Limb (tissue), 2 donors: ENCODE measurements at regions not wholly inside any gene's neighbourhood (a gene's known extent, or its start where the extent isn't known, plus 50 kb on each side); places are given as distances from the start of the nearest gene placed in this dataset.
A peak's percentile ranks its signal among the peaks of the same experiment; 100 is the strongest.
"Not testable (repeated sequence)": the region's sequence is repeated elsewhere in the genome, so short reads cannot be mapped to it uniquely, and the experiment has no call there.

Experiments
- DNase-seq, 2 donors: peaks; one replicate each; pipeline ENCODE4 v3.0.0-alpha.2; 2016; ENCODE audit errors: extremely low spot score in 2 of 2

DNA sequence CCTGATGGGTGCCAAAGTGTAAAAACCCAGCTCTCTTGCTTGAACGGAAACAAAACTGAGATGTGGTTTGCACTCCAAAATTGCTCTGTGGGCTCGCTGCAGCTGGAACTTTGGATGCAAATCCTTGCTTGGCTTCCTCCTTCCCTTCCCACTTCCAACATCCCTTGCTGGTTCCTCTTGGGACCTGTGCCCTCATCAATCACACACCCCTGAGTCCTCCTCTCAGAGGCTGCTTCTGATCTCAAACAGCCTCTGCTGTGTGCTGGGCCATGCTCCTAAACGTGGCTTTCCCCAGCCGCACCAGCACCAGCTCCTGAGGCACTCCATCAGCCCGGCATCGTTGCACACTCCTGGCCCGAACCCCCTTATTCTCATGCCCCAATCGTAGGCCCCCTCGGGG lies 124.3 kb upstream of the RAB4A start:
- no peak for DNase-seq

DNA sequence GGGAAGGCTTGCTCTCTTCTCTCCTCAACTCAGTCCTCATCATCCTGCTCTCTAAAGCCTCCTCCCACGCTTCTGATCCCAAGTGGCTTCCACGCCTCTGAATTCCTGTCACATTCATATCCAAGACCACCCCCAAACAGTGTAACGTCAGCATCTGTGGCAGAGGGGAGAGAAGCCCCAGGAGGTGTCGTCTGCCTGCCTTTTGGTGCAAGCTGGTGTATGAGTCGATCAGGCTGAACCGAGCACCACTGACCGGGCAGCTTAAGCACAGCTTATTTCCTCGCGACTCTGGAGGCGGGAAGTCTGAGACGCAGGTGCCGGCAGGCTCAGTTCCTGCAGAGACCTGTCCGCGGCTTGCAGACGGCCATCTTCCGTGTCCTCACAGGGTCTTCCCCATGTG lies 123.8 kb upstream of the RAB4A start:
- no peak for DNase-seq

GRCh38 chr1:229148041-229148671 lies 122.8 kb upstream of the RAB4A start:
- no peak for DNase-seq

DNA sequence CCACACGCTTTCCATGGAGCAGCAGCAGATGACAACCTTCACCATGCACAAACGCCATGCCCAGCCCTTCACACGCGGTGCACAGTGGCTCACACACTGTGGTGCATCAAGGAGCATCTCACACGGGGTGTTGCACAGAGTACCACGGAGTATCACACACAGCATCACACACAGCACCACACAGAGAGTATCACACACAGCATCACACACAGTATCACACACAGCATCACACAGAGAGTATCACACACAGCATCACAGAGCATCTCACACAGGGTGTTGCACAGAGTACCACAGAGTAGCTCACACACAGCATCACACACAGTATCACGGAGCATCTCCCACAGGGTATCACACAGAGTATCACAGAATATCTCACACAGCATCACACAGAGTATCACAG lies 122.2 kb upstream of the RAB4A start:
- DNase-seq, result no peak

DNA sequence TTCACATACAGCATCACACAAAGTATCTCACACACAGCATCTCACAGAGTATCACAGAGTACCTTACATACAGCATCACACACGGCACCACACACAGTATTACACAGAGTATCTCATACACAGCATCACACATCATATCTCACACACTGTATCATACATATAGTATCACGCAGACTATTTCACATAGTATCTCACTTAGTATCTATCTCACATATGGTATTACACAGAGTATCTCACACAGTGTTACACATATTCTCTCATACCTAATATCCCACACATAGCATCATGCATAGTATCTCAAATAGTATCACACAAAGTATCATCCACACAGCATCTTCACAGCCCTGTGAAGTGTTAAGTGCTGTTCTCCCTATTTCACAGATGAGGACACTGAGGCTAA lies 121.5 kb upstream of the RAB4A start:
- no peak for DNase-seq

DNA sequence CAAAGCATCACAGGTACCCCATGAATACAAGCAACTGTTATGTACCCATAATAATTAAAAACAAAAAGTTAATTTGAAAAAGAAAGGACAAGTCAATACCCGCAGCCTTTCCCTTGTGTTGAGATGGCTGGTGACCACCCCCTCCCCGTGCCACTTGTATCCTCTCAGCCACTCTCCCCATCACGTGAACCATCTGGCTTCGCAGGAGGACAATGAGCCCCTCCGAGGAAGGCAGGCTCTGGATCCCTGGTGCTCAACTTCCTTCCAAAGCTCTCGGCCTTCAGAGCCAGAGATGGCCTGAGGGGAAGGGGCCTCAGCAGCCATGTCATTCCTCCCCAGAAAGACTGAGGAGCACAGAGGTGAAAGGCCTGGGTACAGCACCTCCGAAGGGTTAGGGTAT lies 120.4 kb upstream of the RAB4A start:
- no peak for DNase-seq

GRCh38 chr1:229151412-229151811 lies 119.5 kb upstream of the RAB4A start:
- not testable (repeated sequence) for DNase-seq

GRCh38 chr1:229152311-229152710 lies 118.6 kb upstream of the RAB4A start:
- DNase-seq, result no peak

GRCh38 chr1:229153955-229154548 lies 116.9 kb upstream of the RAB4A start:
- DNase-seq, result no peak

GRCh38 chr1:229154811-229155210 lies 116.1 kb upstream of the RAB4A start:
- DNase-seq, result no peak

GRCh38 chr1:229155472-229155871 lies 115.4 kb upstream of the RAB4A start:
- peak; percentile 61 to 63 for DNase-seq

GRCh38 chr1:229156872-229157271 lies 114.0 kb upstream of the RAB4A start:
- peak in 1 of 2 donors; percentile 30 for DNase-seq

DNA sequence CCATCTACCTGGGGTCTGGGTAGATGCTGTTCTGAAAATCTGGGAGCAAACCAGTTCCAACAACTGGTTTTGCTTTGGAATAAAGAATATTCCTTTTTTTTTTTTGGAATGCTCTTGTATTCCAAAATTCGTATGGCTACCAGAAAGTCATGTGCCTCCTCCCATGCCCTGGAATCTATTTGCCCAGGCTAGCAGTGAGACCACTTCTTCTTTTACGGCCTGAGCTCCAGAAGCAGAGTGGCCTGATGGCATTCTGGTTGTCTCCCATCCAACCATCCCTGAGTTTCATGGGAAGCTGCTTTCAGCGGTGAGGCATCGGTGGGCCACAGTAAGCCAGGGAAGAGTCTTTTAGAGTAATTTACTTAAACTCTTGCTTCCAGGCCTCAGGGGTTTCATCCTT lies 113.4 kb upstream of the RAB4A start:
- no peak for DNase-seq

- DNase-seq, result no peak
Observed at GRCh38 chr1:229158341-229158921, 112.5 kb upstream of the RAB4A start.

DNA sequence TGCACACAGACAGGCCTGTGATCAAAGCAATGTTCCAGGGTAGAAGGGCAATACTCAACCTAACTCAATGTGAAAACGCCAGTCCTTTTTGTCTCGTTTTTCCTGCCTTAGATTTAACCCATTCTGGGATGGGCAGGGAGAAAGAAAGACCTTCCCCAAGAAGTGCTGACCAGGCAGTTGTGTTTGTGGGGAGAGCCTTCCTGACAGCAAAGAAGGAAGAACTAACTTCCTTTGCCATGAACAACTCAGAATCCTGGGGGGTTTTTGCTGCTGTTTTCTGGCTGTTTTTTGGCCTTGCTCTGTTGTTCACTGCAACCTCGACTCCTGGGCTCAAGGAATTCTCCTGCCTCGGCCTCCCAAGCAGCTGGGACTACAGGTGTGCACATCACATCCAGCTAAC lies 112.0 kb upstream of the RAB4A start:
- DNase-seq, result no peak

DNA sequence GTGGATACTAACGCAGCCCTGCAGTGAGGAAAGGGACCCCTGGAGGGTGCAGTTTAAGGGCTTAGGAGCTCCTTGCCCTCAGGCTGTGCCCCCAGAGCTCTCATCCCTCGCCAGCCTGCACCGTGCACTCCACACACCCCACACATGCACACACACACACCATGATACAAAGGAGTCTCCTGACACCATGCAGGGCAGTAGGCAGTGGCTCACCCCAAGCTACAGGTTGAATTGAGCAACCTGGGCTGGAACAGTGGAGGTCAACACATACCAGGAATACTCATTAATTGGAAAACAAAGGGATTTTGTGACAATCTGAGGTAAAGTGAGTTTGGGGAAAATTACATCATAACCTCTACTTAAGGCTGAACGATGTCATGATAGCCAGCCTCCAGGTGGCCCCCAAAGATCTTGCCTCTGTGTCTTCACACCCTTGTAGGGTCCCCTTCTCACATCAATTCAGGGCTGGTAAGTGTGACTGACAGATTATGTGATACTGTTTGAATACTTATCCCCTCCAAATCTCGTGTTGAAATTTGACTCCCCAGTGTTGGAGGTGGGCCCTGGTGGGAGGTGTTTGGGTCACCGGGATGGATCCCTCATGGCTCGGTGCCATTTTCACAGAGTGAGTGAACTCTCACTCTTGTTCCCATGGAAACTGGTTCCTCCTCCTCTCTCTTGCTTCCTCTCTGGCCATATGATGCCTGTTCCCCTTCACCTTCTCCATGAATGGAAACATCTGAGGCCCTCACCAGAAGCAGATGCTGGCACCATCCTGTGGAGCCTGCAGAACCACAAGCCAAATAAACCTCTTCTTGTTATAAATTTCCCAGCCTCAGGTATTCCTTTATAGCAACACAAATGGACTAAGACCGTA lies 111.0 kb upstream of the RAB4A start:
- no peak for DNase-seq

GRCh38 chr1:229161740-229162139 lies 109.2 kb upstream of the RAB4A start:
- DNase-seq, result no peak

DNA sequence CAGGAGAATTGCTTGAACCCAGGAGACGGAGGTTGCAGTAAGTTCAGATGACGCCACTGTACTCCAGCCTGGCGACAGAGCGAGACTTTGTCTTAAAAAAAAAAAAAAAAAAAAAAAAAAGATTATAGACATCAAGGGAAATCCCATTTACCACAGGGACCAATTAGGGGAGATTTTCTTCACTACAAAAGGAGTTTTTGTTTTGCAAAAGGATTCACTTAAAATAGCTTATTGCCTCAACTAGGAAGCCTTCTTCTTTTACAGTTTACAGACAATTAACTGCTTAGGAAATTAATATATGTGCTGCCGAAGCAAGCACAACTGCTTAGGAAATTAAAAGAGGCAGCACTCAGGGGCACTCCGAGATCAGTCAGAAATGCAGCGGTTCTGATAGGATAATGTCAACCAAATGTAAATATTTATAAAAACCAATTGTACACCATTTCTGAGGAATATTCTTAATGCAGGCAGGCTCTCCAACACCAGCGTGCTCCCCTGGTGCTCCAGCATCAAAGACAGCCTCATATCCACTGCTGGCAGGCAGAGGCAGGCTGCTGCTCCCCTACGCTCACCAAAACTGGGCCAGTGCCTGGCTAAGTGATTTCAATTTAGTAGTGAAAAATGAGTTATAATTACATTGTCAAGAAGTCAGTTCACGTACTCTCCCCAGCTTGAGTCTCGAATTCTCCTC lies 107.9 kb upstream of the RAB4A start:
- DNase-seq, result no peak

- no peak for DNase-seq
Observed at GRCh38 chr1:229164348-229164747, 106.6 kb upstream of the RAB4A start.

DNA sequence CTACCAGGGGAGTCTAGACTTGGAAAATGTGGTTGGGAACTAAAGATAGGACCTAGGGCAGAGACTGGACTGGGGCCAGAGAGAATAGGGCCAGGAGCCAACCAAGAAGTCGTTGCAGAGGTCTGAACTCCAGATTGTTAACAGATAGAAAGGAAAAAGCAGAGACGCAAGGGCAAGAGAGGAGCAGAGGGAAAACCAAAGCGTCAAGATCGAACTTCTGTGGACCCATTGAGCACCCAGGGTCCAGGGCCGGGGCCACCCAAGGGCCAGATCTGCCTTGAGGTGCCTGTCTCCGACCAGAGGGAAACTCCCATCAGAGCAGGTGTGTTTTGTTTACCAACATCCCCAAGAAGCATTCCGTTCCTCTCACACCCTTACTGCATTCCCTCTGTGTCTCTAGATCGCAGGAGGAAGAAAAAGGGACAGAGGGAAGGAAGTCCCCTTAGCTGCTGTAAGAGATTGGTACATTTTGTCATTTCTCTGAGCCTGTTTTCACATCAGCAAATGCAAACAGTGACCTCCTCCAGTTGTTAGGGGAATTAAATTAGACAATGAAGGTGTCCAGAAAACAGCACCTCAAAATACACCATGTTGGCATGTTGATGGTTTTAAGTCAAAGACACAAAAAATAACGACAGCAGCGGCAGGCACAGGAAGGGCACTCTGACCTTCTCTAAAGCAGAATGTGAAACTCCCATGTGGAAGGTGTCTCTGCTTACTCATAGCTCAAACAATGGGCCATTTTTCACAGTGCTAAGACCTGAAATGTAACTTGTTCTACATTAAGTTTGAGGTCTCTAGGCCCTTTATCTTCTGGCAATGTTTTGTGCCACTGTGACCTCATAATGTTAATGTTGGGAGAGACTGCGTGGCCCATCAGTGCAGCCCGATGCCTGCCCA lies 105.8 kb upstream of the RAB4A start:
- no peak for DNase-seq

DNA sequence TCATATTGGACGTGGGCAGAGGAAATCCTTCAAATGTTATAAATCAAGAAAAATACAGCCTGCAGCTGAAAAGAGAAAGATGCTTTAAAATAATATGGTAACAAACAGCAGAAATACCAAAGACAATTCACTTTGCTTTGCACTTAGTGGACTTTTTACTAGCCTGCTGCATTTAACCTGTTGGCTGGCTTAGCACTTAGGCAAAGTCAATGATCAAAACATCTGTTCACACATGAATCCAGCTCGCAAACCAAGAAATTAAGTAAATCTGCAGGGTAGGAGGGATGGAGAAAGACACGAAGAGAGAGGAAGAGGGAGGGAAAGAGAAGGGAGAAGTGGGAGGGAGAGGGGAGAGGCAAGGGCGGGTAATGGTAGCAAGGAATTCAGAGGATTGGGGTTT lies 103.6 kb upstream of the RAB4A start:
- no peak for DNase-seq
